ENCODE measurements at regions not wholly inside any gene's neighbourhood (a gene's known extent, or its start where the extent isn't known, plus 50 kb on each side); places are given as distances from the start of the nearest gene placed in this dataset.
"Not testable (repeated sequence)": the region's sequence is repeated elsewhere in the genome, so short reads cannot be mapped to it uniquely, and the experiment has no call there.

DNA sequence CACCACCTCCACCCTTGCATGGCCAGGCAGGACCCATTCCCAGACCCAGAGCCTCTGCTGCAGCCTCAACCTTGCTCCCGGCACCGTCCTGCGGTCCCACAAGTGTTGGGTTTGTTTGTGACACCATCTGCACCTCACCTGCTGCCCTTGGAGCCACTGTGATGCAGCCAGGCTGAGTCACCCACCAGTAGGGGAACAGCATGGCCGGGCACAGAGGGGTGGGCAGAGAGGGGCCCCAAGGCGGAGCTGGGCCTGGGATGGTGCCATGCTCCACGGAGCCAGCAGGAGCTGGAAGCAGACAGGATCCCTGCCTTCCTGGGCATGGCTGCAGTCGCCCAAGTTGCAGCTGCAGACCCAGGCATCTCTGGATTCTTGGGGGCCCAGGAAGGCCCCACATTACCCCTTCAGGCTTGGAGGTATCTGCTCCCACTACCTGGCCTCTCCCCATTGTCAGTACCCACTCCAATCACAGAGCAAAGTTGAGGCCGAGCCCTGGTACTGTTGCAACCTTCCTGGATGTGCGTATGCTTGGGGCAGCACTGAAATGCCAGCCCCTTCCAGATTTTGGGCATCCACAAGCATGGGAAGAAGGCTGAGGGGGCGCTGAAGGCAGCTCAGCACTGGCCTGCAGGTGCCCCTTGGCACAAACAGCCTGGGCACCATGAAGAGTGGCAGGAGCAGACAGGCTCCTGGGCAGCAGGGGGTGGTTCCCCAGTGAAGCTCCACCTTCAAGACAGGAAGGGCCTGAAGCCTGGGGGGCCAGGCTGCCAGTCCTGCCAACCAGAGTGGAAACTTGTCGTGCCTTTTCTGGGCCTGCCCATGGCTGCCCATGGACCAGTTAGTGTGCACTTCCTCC lies 172.8 kb downstream of the MATN1 start:
- no peak for DNase-seq

DNA sequence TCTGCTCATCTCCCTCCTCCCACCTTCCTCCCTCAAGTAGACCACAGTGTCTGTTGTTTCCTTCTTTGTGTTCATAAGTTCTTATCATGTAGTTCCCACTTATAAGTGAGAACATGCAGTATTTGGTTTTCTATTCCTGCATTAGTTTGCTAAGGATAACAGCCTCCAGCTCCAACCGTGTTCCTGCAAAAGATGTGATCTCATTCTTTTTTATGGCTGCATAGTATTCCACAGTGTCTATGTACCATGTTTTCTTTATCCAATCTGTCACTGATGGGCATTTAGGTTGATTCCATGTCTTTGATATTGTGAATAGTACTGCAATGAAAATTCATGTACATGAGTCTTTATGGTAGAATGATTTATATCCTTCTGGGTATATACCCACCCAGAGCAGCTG lies 173.5 kb downstream of the MATN1 start:
- not testable (repeated sequence) for DNase-seq

DNA sequence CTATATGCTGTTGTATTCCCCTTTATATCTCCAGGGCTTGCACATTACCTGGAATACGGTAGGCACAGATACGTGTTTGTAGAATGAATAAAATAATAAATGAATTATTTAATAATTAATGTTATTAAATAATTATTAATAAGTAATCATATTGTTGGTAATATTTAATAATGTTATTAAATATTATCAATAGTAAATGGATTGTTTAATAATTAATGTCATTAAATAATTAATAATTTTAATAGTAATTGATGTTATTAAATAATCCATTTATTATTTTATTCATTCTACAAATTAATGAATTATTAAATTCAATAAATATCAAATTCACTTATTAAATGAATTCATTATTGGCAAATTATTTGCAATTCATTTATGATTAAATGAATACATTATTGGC lies 175.1 kb downstream of the MATN1 start:
- no peak for DNase-seq

DNA sequence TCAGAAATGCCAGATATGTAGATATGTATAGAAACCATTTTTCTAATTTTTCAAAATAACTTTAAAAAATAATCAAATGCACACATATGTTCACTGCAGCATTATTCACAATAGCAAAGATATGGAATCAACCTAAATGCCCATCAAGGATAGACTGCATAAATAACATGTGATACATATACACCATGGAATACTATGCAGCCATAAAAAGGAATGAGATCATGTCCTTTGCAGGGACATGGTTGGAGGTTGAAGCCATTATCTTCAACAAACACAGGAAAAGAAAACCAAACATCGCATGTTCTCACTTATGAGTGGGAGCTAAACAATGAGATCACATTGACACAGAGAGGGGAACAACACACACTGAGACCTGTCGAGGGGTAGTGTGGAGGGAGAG lies 176.1 kb downstream of the MATN1 start:
- DNase-seq = not testable (repeated sequence)

DNA sequence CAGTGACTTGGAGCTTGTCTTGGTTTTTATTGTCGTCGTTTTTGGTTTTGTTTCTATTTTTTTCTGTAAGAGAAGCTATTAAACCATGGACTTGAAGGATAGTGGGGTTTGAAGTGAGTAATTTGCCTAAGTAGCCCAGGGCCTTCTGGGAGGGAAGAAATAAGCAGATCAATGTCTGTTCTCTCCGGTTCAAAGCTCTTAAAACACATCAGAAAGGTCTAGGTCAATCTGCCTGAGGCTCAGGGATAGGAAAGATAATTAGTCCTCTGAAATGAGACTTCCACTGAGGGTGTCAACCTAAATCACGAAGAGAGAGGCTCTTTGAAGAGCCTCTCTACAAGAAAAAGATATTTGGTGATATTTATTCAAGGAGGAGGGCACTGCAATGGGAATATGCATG lies 178.0 kb downstream of the MATN1 start:
- DNase-seq = no peak

DNA sequence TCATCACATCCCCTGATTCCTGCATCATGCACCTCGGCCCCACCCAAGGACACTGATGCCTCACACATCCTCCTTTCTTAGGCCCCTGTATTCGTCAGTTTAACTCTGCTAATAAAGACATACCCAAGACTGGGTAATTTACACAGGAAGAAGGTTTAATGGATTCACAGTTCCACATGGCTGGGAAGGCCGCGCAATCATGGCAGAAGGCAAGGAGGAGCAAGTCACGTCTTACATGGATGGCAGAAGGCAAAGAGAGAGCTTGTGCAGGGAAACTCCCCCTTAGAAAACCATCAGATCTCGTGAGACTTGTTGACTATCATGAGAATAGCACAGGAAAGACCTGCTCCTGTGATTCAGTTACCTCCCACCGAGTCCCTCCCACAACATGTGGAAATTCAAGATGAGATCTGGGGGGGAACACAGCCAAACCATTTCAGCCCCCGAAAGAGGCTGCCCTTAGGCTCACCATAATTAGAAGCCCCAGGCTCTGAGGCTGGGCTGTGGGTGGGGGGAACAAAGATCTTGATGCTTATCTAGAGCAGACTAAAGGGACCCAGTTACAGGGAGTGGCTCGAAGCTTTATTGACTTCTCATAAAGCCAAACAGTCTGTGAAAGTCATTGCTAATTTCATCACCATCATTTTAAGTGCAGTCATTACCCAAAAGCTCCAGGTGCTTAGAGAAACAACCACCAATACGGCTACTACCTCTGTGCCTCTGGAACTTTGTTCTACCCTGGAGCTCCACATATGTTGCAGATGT lies 181.5 kb downstream of the MATN1 start:
- DNase-seq = no peak

DNA sequence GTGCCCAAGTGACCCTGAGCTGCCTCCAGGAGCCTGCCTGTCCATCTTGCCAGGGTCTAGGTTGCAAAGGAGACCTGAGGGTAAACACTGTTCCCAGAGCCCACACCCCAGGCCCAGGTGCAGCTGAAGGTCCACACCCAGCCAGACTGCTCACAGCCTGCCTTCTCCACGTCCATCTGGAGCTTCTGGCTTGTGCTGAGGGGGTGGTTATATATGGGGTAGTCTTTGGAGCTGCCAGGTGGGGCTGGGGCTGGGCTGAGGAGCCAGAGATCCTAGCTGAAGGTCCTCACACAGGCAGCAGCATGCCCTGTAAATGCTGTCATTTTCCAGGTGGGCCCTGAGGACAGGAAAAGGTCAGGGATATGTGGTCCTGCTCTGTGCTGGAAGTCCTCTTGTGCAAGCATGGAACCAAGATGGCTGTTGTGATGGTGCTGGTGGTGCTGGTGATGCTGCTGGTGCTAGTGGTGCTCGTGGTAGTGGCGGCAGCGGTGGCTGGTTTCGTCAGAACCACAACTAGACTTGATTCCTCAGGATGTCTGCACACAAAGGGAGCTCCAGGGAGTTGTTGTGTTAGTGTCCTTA lies 182.7 kb downstream of the MATN1 start:
- no peak for DNase-seq

DNA sequence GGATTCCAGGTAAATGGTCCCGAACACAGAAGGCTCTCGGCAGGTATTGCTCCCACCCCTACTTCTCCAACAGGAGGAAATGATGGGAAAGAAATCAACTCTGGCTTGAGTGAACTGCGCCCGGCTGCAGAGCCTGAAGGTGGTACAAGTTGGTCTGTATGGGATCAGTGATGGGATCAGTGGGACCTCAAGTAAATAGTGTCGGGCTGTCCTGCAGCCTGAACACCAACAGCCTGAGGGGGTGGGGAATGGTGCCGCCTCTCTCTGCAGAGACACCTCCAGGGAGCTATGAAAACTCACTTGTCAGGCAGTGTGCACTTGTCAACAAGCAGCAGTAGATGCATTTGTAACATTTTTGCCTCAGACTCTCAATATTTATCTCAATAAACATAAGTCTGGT lies 183.5 kb downstream of the MATN1 start:
- DNase-seq = no peak

DNA sequence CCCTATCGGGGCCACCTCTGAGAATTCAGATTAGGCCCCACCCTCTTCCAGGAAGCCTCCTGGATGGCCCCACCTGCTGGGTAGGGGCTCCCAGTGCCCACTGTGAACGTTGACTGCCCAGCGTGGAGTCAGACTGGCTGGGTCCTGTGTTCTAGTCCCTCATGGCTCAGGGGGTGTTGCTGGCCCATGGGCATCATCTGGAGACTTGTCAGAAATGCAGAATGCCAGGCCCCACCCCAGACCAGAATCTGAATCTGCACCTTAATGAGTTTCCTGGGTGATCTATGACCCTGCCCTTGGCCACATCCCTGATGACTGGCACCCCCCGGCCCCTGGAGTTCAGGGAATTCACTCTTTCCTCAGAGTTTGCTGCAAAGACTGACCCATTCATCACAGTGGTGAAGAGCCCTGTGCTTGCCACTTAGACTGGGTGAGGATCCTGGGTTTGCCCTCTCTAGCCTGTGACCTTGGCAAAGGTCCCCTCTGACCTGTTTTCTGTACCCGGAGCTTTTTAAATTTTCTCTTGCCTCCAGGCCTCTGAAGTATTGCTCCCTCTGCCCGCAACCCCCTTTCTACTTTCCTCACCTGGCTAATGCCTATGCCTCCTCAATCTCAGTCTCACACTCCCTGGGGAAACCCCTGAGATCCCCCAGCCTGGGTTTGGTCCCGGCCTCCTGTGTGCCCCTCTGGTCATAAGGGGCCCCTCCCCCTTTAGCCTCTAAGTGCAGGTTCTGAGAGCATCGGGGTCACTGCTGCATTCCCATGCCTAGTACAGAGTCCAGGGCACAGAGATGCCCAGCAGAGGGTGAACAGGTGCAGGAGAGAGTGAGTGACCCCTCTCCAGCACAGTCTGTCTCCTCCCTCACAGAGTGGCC lies 184.2 kb downstream of the MATN1 start:
- no peak for DNase-seq

DNA sequence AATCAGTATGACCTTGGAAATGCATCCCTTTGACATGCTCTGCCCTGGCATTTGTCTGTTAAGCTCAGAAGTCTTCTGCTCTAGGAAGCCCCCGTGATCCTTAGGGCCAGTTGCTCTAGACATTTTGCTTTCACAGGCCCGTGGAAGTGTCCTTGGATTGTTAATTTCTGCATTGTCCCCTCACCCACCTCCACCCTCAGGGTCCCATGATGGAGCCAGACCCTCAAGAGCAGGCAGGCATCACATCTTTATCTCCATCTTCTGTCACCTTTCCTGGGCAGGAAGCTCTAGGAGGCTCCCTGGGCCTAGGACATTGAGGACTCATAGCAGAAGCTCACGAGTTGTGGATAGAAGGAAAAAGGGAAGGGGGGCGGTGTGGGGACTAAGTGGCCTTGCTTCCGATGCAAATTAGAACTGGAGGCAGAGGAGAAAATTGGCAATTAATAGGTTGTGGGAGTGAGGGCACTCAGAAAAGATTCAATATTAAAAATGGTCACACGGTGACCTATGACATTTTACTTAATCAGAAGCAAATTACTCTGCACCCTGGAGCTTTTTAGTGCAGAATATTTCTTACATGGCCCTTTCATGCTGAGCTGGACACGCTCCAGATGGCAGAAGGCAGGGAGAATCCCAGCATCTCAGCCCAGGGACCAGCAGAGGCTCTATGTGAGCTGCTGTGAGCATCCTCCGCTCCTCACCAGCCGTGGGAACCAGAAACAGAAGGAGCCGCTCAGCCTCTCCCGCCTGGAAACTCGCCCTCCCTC lies 185.0 kb downstream of the MATN1 start:
- DNase-seq = no peak

DNA sequence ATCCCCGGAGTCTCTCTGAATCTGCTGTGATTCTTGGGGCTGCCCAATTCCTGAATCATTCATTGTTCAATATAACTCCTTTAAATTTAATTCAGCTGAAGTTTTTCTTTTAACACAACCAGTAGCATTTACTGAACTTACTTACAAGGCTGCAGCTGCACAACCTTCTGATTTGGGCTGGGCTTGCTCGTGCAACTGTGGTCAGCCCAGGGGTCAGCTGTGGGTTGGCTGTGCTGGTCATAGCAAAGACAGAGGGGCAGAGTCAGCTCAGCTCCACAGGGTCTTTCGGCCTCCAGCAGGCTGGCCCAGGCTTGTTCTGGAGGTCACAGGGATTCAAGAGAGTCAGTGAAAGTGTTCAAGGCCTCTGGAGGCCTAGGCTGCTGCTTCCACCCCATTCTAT lies 186.1 kb downstream of the MATN1 start:
- no peak for DNase-seq

DNA sequence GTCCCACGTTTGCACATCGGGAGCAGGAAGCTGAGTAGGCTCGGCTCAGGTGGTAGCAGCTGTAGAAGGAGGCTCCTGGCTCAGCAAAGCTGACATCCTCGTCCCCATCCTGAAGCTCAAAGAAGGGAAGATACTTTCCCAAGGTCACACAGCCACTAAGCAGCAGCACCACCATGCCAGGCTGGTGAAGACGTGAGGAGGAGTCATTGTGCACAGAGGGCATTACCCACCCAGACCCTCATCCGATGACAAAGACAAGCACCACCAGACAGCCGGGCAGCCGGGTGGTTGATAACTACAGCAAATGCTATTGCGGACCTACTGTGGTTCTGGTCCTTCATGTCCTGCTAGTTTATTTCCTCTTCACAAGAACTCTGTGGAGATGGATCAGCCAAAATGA lies 186.9 kb downstream of the MATN1 start:
- no peak for DNase-seq

DNA sequence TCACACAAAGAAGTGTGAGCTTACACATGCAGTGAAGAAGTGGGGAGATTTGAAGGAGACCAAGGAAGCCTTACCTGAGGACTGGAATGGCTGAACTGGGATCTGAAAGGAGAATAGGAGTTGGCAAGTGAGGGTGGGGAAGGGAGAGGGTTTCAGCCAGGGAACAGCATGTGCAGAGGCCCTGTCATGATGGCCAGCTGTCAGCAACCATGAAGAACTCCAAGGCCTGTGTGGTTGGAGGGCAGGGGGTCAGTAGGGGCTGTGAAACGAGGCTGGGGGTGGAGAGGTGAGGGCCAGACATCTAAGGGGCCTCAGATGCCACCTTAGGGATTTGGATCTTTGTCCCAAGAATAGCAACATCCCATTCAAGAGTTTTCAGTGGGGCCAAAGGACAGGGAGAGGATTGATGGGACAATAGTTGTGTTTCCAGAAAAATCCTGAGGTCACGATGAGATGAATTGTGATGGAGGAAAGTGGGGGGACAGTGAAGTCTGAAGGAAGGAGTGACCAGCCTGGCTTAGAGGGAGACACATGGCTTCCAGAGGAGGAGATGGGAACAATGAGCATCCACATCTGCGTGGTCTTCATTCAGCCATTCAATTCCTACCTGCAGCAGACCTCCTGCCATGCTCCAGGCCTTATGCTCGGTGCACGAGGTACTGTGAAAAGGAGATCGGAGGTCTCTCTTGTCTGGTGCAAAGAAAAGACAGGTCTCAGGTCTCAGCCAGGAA lies 187.6 kb downstream of the MATN1 start:
- DNase-seq = no peak

DNA sequence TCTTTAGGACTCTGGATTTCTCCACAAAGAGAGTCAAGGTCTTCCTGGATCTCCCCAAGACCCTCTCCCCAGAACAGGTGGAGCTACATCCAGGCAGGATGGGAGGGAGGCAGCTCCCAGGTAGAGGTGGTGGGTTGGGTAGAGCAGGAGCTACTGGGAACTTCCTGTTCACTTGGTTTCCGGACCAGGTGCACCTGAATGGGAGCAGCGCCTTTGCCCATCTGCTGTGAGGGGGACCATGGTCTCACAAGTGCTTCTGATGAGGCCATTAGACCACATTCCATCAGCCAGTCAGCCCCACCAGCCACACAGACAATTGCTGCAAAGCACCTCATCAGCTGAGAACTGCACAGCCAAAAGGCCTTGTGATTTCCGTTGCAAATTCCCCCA lies 188.8 kb downstream of the MATN1 start:
- no peak for DNase-seq

DNA sequence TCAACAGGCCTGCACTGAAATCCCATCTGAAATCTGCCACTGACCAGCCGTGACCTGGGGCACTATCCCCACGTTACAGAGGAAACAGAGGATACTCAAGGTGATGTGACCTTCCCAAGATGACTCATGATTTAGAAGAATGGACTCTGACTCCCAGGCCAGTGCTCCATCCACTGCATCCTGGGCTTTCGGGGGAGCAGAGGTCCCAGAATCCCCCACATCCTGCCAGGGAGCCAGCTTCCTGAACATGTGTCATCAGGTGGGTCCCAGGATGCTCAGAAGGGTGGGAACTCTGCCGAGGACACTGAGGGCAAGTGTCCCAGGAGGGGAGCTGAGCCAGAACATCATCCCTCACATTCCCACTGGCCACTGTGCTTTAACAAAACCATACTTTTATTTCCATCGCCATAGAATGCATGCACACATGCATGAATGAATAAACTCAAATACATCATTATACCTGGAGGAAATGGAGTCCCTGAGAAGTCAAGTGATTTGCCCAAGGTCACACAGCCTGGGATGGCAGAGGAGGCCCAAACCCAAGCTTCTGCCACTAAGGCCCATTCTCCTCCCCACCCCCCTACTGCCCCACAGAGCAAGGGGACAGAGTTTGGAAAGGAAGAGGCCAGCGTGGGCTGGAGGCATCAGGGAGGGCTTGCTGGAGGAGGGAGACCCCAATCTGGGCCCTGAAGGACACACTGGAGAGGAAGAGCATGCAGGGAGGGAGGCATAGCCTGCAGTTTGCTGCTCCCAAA lies 189.4 kb downstream of the MATN1 start:
- no peak for DNase-seq

DNA sequence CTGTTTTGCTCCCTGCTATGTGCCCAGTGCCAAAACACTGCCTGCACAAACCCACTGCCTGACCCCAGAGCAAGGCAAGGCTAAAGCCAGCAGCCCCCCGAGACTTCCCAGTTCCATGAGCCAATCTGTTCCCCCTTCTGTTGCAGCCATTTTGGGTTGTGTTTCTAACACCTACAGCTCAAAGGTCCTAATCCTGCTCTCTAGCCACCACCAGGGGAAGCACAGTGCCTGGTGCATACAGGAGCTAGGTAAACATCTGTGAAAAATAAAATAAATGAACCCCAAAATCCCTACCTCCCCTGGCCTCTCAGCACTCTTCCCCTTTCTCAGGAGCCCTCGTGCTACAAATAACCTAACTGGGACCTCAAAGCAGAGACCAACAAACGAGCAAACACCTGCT lies 190.2 kb downstream of the MATN1 start:
- DNase-seq = no peak

DNA sequence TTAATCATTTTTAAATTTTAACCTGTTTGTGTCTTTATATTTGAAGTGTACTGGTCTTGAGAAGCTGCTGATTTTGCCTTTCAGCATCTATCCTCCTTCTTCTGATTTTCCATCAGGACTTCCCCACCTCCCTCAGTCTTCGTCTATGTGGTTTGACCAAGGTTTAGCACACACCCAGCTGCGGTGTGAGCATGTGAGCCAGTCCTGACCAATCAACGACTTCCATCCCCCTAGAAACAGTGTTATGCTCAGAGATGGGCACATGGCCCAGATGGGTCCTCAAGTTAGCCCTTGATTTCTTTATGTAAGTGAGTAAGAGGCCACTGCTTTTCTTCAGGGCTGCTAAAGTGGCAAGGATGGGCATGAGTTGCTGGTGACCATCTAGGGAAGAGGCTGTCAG lies 190.8 kb downstream of the MATN1 start:
- no peak for DNase-seq

DNA sequence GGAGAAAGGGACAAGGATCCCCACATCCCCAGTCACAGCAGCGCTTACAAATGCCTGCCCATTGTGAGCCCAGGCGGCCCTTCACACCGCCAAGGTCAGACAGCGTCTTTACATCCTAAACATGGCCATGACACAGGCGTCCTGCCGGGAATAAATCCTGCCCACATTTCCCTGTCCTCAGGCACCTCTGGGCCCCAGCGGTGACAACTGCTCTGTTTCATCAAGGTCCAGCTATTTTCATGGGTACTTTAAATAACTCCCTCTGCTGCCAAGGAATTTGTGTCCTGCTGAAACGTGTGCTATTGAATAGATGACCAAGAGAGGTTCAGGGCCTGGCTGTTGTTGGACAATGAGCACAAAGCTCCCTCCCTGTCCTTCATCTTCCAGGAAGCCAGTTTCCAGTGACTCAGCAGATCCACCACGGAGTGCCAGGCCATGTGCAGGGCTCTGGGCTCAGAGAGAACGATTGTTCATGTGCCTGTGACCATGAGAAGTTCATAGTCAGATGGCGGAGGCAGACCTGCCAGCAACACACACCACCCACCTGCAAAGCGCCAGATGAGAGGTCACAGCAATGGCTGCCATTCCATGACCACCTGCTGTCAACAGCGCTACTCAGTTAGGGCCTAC lies 195.8 kb downstream of the MATN1 start:
- DNase-seq = no peak

DNA sequence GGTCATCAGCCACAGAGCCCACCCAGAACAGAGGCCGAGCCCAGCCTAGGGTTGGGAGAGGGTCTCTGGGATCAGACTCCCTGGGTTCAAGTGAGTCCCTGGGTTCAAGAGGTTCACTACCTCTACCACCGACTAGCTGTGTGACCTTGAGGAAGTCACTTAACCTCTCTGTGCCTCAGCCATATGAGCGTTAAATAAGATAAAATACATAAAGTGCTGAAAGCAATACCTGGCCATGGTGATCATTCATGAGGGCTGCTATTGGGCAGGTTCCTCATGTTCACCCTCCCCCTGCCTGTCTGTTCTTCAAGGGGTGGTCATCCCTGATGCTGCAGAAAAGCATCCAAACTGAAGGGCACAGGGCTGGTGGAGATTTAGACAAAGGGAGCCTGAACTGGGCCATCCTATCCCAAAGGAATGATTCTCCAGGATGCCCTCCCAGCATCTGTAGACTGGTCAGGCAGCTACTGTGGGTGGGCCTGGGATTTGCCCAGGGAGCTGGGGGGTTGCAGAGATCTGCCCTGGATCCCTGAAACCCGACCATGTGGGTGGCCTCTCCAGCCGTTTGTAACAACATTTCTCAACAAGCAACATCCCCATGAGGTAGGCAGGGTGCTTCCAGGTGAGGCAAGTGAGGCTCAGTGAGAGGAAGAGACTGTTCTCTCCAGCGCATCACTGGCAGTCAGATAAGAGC lies 196.6 kb downstream of the MATN1 start:
- DNase-seq = no peak
